Sigmoid colon (tissue), 4 donors: ENCODE measurements at regions not wholly inside any gene's neighbourhood (a gene's known extent, or its start where the extent isn't known, plus 50 kb on each side); places are given as distances from the start of the nearest gene placed in this dataset.

ENCODE experiments used
- CTCF ChIP-seq, 4 experiments: fragments of 450-650 bp in 3 of 4; fragments of 200-600 bp in 1 of 4; IDR thresholded peaks; one replicate each; pipeline ENCODE4 v1.5.1; 2016 to 2019; ENCODE audit warnings: antibody characterized with exemption in 4 of 4, mild to moderate bottlenecking in 3 of 4, moderate library complexity in 2 of 4
- EP300 ChIP-seq, 4 donors: sonication (generic); formaldehyde crosslinking; IDR thresholded peaks; one replicate each; pipeline ENCODE4 v1.6.1; 2017; ENCODE audit warnings: antibody characterized with exemption in 4 of 4
- POLR2A ChIP-seq, 2 donors: fragments of 450-650 bp; IDR thresholded peaks; one replicate each; pipeline ENCODE4 v1.6.1; 2016; ENCODE audit warnings: antibody characterized with exemption in 2 of 2, mild to moderate bottlenecking in 2 of 2, moderate library complexity in 2 of 2
- POLR2AphosphoS5 ChIP-seq, 4 donors: sonication (generic); formaldehyde crosslinking; IDR thresholded peaks; one replicate each; pipeline ENCODE4 v1.6.1; 2017; ENCODE audit warnings: antibody characterized with exemption in 4 of 4

GRCh38 chr7:115613836-115614235 lies 416.7 kb downstream of the TFEC start:
- no peak for TF ChIP-seq POLR2AphosphoS5 (IDR thresholded peaks at IDR 0.05)
- TF ChIP-seq CTCF (IDR thresholded peaks at IDR 0.05): no peak
- TF ChIP-seq EP300 (IDR thresholded peaks at IDR 0.05): no peak
- TF ChIP-seq POLR2A (IDR thresholded peaks at IDR 0.05): no peak
